ENCODE measurements at regions not wholly inside any gene's neighbourhood (a gene's known extent, or its start where the extent isn't known, plus 50 kb on each side); places are given as distances from the start of the nearest gene placed in this dataset.

DNA sequence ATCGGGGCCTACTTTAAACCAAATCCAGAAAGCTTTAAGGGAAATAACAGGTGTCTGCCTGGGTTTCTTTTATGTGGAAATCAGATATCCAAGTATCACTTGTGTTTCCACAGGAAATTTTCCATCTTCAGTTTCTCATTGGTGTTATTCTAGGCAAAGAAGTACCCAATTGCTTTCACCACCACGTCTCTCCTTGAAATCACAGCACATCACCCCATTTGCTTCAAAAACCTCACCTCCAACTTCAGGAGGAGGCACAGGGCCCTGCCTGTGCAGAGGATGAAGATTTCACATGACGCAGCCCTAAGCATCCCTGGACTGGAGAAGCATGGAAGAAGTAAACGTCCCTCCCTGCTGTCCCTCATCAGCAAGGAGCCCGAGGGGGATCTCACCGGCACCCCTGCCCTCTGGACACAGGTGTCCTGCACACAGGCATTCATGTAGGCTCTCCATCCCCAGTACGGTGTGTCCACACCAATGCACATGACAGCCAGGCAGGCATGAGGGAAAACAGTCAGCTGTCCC, 182.3 kb downstream of the TBXT start:
- no peak for DNase-seq

- DNase-seq, result no peak
Observed at GRCh38 chr6:165984729-165985275, 182.8 kb downstream of the TBXT start.

GRCh38 chr6:165983112-165984072, 184.3 kb downstream of the TBXT start:
- no peak for DNase-seq

GRCh38 chr6:165978476-165978875, 189.2 kb downstream of the TBXT start:
- no peak for DNase-seq

GRCh38 chr6:165976684-165977083, 191.0 kb downstream of the TBXT start:
- DNase-seq, result no peak

- no peak for DNase-seq
Observed at GRCh38 chr6:165974817-165975216, 192.8 kb downstream of the TBXT start.

- DNase-seq, result no peak
Observed at GRCh38 chr6:165973473-165973872, 194.2 kb downstream of the TBXT start.

DNA sequence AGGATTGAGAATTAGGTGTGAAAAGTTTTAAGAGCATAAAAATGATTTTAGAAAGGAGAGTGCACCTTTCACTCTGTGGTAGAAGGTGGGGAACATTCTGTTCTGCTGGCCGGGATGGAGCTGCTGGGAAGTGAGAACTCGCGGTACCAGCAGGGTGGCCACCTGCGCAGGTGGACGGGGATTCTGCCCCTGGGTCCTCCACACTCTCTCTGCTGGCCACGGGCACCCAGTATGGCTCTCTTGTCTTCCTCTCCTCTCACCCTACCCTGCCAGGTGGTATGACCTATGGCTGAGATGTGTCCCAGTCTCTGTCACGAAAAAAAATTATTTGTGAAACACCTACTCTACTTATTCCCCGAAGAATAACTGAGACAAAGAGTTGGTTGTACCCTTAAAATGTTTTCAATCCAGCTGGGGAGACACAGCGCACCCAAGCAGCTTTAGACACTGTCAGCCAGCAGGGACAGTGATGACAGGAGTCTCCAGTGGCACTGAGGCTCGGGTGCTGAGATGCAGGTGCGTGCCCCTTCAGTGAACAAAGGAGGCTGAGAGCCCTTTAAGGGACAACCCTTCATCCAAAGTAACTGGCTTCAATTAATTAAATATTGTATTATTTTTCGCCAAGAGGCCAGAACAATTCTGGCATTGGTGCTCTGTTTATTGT, 195.4 kb downstream of the TBXT start:
- no peak for DNase-seq

DNA sequence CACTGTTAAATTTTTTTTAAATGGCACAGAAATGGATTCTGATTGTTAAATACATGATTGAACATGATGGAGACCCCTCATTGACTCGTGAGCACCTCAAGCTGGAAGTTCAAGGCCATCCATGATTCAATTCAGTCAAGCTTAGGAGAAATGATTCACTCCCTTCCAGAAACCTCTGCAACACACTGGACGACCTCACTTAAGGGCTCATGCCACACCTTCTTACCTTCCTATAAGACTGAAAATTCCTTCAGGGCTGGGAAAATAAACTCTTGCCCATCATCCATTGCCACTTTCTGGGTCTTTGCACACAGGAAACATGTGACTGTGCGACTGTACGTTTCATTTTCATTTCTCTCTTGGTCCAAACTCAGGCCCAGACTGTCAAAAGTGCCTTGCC, 196.4 kb downstream of the TBXT start:
- DNase-seq, result no peak

DNA sequence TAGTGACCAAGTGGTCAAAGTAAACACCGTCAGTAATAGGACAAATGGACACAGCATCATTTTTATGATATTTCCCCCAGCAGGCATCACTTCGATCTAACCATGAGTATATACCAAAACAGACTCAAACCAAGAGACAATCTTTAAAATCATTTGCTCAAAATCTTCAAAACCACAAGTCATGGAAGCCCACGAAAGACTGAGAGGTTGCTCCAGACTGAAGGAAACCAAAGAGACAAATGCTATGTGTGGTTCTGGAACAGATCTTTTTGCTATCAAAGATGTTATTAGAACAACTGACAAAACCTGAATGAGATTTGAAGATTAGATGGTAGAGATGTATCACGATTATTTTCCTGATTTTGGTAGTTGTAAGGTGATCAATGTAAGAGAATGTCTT, 197.7 kb downstream of the TBXT start:
- no peak for DNase-seq

DNA sequence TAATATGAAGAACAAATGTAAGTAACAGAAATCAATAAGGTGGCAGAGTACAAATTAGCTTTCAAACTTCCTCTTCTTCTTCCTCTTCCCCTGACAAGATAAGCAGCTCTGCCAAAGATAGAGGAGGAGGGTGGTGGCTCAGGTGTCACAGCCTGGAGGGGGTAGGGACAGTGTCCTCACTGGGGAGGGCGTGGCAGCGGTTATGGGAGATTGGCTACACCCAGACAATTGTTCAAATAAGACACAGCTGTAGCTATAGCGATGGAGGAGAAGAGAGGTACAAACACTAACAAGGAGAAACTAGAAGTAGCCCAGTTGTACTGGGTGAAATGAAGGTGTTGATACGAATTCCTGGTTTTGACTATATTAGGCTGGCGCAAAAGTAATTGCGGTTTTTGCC, 198.5 kb downstream of the TBXT start:
- DNase-seq, result peak; percentile 64

DNA sequence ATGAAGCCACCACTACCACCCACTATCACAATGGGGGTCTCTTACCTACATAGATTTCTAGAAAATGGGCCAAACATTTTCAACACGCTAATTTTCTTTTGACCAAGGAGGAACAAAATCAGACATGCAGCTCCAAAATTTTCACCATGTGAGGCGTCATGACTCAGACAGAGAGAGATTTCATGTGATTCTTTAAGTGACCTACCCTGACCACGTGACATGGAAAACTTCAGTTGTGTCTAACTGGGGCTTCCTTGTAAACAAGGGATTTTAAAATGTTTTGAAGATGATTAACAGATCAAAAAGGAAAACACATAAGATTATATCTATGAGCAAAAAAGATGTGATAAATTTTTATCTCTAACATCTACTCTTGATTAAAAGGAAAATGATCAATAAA, 199.2 kb downstream of the TBXT start:
- no peak for DNase-seq

- peak; percentile 37 for DNase-seq
Observed at GRCh38 chr6:165967810-165968407, 199.7 kb downstream of the TBXT start.

DNA sequence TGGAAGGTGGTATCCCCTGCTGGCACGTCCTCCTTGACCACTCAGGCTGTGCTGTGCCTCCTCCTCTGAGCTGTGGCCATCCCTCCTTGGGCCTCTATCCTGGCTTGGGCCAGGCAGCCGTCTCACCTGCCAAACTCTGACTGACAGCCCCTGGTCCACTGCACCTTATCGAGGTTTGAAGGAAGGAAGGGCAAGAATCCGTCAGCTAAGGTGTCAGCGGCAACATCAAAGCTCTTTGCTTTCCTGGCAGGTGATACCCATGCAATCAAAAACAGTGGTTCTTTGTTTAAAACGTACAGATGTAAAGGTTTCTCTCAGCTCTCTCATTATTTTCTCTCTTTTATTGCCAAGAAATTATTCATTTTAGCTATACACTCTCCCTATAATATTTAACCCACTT, 203.9 kb downstream of the TBXT start:
- no peak for DNase-seq

DNA sequence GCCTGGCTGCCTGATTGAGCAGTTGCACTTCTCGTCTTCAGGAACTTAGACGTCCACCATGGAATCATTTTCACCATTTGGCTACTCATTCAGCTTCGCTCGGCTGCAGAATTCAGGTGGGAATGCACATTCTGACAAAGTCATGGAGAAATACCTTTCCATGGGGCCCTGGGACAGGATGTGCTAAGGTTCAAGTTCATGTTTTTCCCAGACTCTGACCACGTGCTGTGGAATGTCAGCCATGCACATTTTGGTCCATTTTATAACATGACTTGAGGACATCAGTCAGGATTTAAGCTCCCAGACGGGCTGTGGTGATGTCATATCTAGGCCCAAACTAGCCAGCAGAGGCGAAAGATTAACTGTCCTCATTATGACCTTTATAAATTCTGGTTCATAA, 205.3 kb downstream of the TBXT start:
- no peak for DNase-seq

DNA sequence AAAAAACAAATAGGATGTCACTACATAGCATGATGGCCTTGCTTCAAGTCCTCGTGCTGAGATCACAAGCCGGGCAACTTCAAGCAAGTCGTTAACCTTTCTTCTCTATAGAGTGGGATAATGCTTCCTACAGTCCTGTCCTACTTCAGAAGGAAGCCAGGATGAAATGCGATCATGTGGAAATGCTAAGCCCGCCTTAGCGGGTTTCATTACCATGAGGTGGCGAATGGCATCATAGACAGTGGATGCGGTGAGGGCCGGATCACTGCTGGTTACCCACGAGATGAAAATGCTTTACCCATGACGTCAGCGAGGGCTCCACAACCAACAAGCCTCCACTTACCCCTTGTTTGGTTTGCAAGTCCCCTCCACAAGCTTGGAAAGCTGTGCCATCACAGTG, 206.4 kb downstream of the TBXT start:
- no peak for DNase-seq

DNA sequence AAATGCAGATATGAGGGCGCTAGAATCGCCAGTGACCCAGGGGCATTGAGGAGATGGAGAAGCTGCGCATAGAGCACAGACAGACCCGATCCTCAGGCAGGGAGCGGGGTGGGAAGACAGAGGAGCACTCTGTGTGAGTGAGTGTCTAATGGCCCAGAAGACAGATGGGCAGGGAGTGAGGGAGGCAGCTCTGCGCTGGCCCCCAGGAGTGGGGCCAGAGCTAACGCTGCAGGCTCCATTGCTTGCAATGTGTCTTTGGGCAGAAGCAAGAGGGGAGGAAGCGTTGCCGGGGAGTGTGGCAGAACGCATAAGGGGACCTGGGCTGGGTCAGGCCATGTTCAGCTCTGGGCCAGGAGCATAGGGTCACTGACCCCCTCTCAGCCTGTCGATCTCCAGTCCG, 207.0 kb downstream of the TBXT start:
- no peak for DNase-seq

DNA sequence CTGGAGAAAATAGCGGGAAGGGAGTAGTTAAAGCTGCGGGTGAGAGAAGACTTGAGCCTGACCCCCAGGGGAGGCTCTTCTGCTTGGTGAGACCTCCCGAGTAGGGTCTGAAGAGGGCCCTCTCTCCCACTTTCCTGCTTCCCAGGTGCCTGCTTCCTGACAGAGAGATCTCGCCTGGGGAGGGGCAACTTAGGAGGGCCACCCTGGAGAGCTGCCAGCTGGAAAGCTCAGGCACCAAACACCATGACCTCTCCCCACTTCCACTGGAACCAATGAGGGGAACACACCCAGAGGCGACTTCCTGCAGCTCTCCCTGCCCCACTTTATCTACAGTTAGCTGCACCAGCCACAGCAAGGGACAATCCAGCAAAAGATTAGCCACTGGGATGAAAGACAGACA, 208.0 kb downstream of the TBXT start:
- no peak for DNase-seq

GRCh38 chr6:165956874-165957273, 210.8 kb downstream of the TBXT start:
- no peak for DNase-seq

- no peak for DNase-seq
Observed at GRCh38 chr6:165952514-165952913, 215.1 kb downstream of the TBXT start.

- no peak for DNase-seq
Observed at GRCh38 chr6:165950316-165950715, 217.3 kb downstream of the TBXT start.

DNA sequence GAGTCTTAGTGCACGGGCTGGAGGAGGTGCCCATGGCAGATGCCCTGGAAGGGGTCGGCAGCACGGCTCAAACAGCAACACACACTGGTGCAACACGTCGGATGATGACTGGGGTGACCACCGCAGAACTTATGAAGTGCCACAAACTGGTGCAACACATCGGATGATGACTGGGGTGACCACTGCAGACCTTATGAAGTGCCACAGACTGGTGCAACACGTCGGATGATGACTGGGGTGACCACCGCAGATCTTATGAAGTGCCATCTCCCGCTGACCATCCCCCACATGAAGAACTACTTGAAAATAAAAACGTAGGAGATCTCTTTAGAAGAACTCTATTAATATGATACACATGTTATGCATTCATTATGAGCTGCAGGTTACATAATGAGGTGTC, 218.3 kb downstream of the TBXT start:
- DNase-seq, result no peak

DNA sequence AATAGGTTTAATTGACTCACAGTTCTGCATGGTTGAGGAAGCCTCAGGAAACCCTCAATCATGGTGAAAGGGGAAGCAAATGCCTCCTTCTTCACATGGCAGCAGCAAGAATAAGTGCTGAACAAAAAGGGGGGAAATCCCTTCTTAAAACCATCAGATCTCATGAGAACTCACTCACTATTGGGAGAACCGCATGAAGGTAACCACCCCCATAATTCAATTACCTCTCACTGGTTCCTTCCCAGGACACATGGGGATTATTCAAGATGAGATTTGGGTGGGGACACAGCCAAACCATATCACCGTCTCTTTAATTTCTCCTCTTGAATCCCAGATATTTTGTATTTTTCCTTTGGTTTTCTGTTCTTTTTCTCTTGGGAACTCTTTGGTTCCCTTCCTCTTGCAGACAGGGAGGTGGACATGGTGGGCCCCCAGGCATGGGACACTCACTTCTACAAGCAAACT, 223.6 kb downstream of the TBXT start:
- DNase-seq, result no peak

Measured in DMS53 (cell line).